Ascending aorta (tissue), 2 donors: ENCODE measurements at regions not wholly inside any gene's neighbourhood (a gene's known extent, or its start where the extent isn't known, plus 50 kb on each side); places are given as distances from the start of the nearest gene placed in this dataset.

Experiments used
- DNase-seq, 2 donors: peaks; one replicate each; pipeline ENCODE4 v3.0.0-alpha.2; 2019; ENCODE audit warnings: low spot score in 2 of 2
- H3K27ac ChIP-seq, 2 donors: fragments of 200-600 bp; sonication (generic); one replicate each; pipeline ENCODE4 v1.5.1; 2016 to 2017; ENCODE audit warnings: mild to moderate bottlenecking in 1 of 2
- H3K27me3 ChIP-seq: fragments of 200-600 bp; sonication (generic); one replicate; pipeline ENCODE4 v1.5.1; 2017
- H3K36me3 ChIP-seq, 2 donors: fragments of 200-600 bp; sonication (generic); one replicate each; pipeline ENCODE4 v1.5.1; 2016
- H3K4me1 ChIP-seq, 2 donors: fragments of 200-600 bp; sonication (generic); one replicate each; pipeline ENCODE4 v1.5.1; 2016 to 2017; ENCODE audit warnings: mild to moderate bottlenecking in 1 of 2
- H3K4me3 ChIP-seq, 2 donors: fragments of 200-600 bp; sonication (generic); one replicate each; pipeline ENCODE4 v1.5.1; 2016 to 2017; ENCODE audit warnings: mild to moderate bottlenecking in 1 of 2
- H3K9me3 ChIP-seq, 2 donors: fragments of 200-600 bp; sonication (generic); one replicate each; pipeline ENCODE4 v1.5.1; 2016
- intact Hi-C: fragments of 100-400 bp; cut with DNase I; formaldehyde crosslinking; loops from one replicate; pipeline ENCODE4 v1.15.1; 2023
- TF ChIP-seq, protein P1 (sequence below), 3 experiments: fragments of 200-600 bp in 2 of 3; fragments of 450-650 bp in 1 of 3; sonication (generic) in 2 of 3; IDR thresholded peaks; one replicate each; pipeline ENCODE4 v1.5.1; 2016 to 2019; ENCODE audit warnings: antibody characterized with exemption in 3 of 3, mild to moderate bottlenecking in 1 of 3, moderate library complexity in 1 of 3

GRCh38 chr18:55072181-55072580 lies 112.9 kb upstream of the CCDC68 start:
- TF ChIP-seq, protein P1, sequence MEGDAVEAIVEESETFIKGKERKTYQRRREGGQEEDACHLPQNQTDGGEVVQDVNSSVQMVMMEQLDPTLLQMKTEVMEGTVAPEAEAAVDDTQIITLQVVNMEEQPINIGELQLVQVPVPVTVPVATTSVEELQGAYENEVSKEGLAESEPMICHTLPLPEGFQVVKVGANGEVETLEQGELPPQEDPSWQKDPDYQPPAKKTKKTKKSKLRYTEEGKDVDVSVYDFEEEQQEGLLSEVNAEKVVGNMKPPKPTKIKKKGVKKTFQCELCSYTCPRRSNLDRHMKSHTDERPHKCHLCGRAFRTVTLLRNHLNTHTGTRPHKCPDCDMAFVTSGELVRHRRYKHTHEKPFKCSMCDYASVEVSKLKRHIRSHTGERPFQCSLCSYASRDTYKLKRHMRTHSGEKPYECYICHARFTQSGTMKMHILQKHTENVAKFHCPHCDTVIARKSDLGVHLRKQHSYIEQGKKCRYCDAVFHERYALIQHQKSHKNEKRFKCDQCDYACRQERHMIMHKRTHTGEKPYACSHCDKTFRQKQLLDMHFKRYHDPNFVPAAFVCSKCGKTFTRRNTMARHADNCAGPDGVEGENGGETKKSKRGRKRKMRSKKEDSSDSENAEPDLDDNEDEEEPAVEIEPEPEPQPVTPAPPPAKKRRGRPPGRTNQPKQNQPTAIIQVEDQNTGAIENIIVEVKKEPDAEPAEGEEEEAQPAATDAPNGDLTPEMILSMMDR (IDR thresholded peaks at IDR 0.05), result no peak
- Histone ChIP-seq H3K36me3 (no peaks in the 10 kb centered on the region), H3K27ac (no peak overlapping the region), H3K4me1 (no peaks in the 10 kb centered on the region), H3K4me3 (no peak overlapping the region), H3K9me3 (no peaks in the 10 kb centered on the region), H3K27me3 (no peaks in the 10 kb centered on the region)
- intact Hi-C loops, result no loop called here
- DNase-seq, result no peak

DNA sequence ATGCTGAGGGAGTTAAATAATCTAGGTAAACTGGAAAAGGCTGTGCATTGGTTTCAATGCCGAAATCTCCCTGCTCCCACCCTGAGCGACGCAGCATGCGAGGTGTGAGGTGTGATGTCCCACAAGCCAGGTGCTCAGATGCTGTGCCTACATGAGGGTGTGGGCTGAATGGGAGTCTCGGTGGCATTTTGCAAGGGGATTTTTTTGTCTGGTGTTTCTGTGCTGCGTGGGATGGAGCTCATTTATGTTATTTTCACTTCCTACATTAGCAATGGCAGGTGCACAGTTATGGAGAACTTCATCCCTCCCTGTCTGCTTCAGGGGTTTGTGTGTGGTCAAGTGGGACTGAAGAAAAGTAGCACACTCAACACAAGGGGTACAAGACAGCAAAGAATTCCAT lies 110.2 kb upstream of the CCDC68 start:
- H3K4me3 ChIP-seq, result no peak overlapping the region
- H3K27ac ChIP-seq, result no peak overlapping the region
- no peaks in the 10 kb centered on the region for H3K36me3 ChIP-seq
- TF ChIP-seq, protein P1 (IDR thresholded peaks at IDR 0.05), result no peak
- H3K4me1 ChIP-seq, result no peaks in the 10 kb centered on the region
- no peaks in the 10 kb centered on the region for H3K27me3 ChIP-seq
- intact Hi-C loops, result no loop called here
- H3K9me3 ChIP-seq, result no peaks in the 10 kb centered on the region
- DNase-seq, result no peak

DNA sequence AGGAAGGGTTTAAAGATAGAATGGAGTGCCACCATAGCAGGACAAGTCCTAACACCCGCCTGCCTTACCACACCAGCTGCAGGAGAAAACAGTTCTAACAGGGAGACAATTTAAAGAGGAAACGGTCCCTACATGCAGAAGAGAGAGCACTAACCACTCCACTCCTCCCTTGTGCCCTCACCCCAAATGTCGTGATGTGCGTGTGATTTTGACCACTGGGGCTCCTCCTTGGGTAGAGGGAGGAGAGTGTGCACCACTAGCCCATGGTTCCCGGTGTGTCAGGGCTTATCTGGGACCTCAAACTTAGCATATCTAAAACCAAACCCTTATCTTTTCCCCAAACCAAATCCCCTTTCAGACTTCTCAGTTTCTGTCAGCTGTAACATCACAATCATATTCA lies 105.5 kb upstream of the CCDC68 start:
- Histone ChIP-seq H3K4me1 (no peaks in the 10 kb centered on the region), H3K36me3 (no peaks in the 10 kb centered on the region), H3K4me3 (no peak overlapping the region), H3K27me3 (no peaks in the 10 kb centered on the region), H3K27ac (no peak overlapping the region), H3K9me3 (no peaks in the 10 kb centered on the region)
- DNase-seq, result no peak
- TF ChIP-seq, protein P1 (IDR thresholded peaks at IDR 0.05), result no peak
- intact Hi-C loops, result no loop called here

- no peak overlapping the region for H3K27ac ChIP-seq
- no peaks in the 10 kb centered on the region for H3K9me3 ChIP-seq
- TF ChIP-seq, protein P1 (IDR thresholded peaks at IDR 0.05), result no peak
- H3K4me3 ChIP-seq, result no peak overlapping the region
- H3K36me3 ChIP-seq, result no peaks in the 10 kb centered on the region
- H3K27me3 ChIP-seq, result no peaks in the 10 kb centered on the region
- no peak for DNase-seq
- no peaks in the 10 kb centered on the region for H3K4me1 ChIP-seq
- intact Hi-C loops, result no loop called here
These were observed 104.8 kb upstream of the CCDC68 start for GRCh38 chr18:55064073-55064472.

GRCh38 chr18:55054021-55054990 lies 95.0 kb upstream of the CCDC68 start:
- DNase-seq, result no peak
- Histone ChIP-seq H3K27me3 (no peaks in the 10 kb centered on the region), H3K36me3 (no peaks in the 10 kb centered on the region), H3K9me3 (no peaks in the 10 kb centered on the region), H3K4me3 (no peak overlapping the region), H3K27ac (no peak overlapping the region), H3K4me1 (no peaks in the 10 kb centered on the region)
- intact Hi-C loops, result no loop called here
- TF ChIP-seq, protein P1 (IDR thresholded peaks at IDR 0.05), result no peak
